Thymus (tissue), 11 donors: ENCODE measurements at regions not wholly inside any gene's neighbourhood (a gene's known extent, or its start where the extent isn't known, plus 50 kb on each side); places are given as distances from the start of the nearest gene placed in this dataset.

Source experiments
- DNase-seq, 9 donors: peaks; one replicate each; pipeline ENCODE4 v3.0.0-alpha.2; 2013; ENCODE audit warnings: low spot score in 9 of 9, low read depth in 6 of 9, missing footprints in 1 of 9
- H3K27ac ChIP-seq, 2 donors: one replicate each; pipeline ENCODE4 v1.5.1; 2013; ENCODE audit warnings: control low read depth in 1 of 2, low read depth in 1 of 2, low read length in 1 of 2, mild to moderate bottlenecking in 1 of 2, moderate library complexity in 1 of 2
- H3K27me3 ChIP-seq, 2 donors: one replicate each; pipeline ENCODE4 v1.5.1; 2013; ENCODE audit warnings: low read length in 1 of 2; ENCODE audit not compliant: control insufficient read depth in 2 of 2, insufficient read depth in 1 of 2
- H3K36me3 ChIP-seq, 2 donors: one replicate each; pipeline ENCODE4 v1.5.1; 2013; ENCODE audit warnings: low read length in 1 of 2, mild to moderate bottlenecking in 1 of 2, moderate library complexity in 1 of 2; ENCODE audit not compliant: control insufficient read depth in 2 of 2, insufficient read depth in 2 of 2
- H3K4me1 ChIP-seq, 2 donors: one replicate each; pipeline ENCODE4 v1.5.1; 2013; ENCODE audit warnings: low read length in 2 of 2; ENCODE audit not compliant: control insufficient read depth in 2 of 2, insufficient read depth in 2 of 2
- H3K4me3 ChIP-seq, 2 donors: one replicate each; pipeline ENCODE4 v1.5.1; 2013; ENCODE audit warnings: low read length in 2 of 2, control low read depth in 1 of 2, mild to moderate bottlenecking in 1 of 2
- H3K9me3 ChIP-seq, 2 donors: one replicate each; pipeline ENCODE4 v1.5.1; 2013; ENCODE audit warnings: low read length in 1 of 2, mild to moderate bottlenecking in 1 of 2; ENCODE audit not compliant: control insufficient read depth in 2 of 2, insufficient read depth in 1 of 2
- WGBS: extraction: QIAGEN DNeasy Blood & Tissue Kit; methylation state at CpG from one replicate; pipeline ENCODE4 v1.1.7; 2013; 5-methylcytosine and 5-hydroxymethylcytosine counted together
- donor health status: healthy.

- Histone ChIP-seq H3K27me3 (no peaks in the 10 kb centered on the region), H3K27ac (no peak overlapping the region), H3K9me3 (peaks cover 0 to 3% of the 10 kb centered on the region in 2 donors), H3K36me3 (no peaks in the 10 kb centered on the region), H3K4me1 (no peaks in the 10 kb centered on the region), H3K4me3 (no peak overlapping the region)
- no peak for DNase-seq
- WGBS: 98% methylated on average over 4 of the region's 4 CpGs
Observed at GRCh38 chr1:223014142-223014873, 128.7 kb downstream of the TLR5 start.

DNA sequence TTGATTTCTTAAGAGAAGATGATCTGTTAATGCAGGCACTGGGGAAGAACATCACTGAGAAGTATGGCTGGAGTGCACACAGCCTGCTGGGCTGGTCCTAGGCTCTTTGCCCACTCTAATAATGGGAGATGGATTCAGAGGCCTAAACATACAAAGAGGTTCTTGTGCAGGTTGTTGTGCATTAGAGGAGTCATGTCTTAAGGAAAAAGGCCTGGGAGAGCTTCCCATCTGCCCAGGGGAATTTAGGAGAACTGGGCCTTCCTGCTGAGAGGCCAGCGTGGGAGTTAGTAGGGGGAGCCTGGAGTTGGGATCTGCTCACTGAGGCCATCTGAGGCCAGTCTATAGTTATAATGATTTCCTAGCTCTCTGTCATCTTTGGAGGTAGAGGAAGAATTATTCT lies 126.7 kb downstream of the TLR5 start:
- no peak for DNase-seq
- H3K27ac ChIP-seq: no peak overlapping the region
- 98% methylated on average over 1 of the region's 1 CpG for WGBS
- no peak overlapping the region for H3K4me3 ChIP-seq
- H3K27me3 ChIP-seq: no peaks in the 10 kb centered on the region
- no peaks in the 10 kb centered on the region for H3K36me3 ChIP-seq
- no peaks in the 10 kb centered on the region for H3K4me1 ChIP-seq
- H3K9me3 ChIP-seq: peaks cover 0 to 3% of the 10 kb centered on the region in 2 donors

DNA sequence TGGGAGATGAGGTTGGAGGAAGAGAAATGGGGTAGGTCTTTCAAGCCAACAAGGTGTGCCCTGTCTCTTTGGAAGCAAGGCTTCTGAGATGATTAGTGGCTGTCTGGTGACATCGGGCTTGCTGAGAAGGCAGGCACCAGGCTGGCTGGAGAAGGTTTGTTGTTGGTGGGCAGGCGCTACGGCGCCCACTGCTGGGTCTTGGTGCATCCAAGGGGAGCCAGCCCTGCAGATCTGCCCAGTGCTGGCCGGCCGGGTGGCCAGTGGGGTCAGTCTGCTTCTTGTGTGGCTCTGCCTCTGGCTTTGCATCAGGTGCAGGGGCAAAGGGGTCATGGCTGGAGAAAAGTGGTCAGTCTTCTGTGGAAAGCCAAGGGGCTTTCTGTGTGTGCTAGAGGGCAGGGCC lies 126.2 kb downstream of the TLR5 start:
- WGBS: 89% methylated on average over 6 of the region's 6 CpGs
- H3K27ac ChIP-seq: no peak overlapping the region
- no peak overlapping the region for H3K4me3 ChIP-seq

DNA sequence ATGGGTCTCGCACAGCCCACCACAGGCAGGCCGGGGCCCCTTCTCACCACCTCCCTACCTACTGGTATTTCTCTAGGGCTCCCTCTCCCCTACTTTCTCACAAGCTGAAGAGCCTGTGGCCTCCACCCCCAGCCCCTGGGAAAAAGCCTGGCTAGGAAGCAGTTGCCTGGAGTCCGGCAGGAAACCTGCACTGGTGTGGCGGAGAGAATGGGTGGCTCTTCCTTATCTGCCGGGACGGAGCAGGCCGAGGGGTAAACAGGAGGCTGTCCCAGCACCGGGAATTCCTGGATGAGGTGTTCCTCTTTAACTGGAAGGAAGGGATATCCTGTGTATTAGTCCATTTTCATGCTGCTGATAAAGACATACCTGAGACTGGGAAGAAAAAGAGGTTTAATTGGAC lies 125.8 kb downstream of the TLR5 start:
- no peak overlapping the region for H3K27ac ChIP-seq
- H3K4me3 ChIP-seq: no peak overlapping the region
- H3K36me3 ChIP-seq: no peaks in the 10 kb centered on the region
- H3K4me1 ChIP-seq: no peaks in the 10 kb centered on the region
- no peaks in the 10 kb centered on the region for H3K27me3 ChIP-seq
- peaks cover 0 to 3% of the 10 kb centered on the region in 2 donors for H3K9me3 ChIP-seq
- 99% methylated on average over 8 of the region's 8 CpGs for WGBS
- DNase-seq: no peak

More for the DNA sequence above, 126.2 kb downstream of the TLR5 start:
- no peaks in the 10 kb centered on the region for H3K27me3 ChIP-seq
- DNase-seq: no peak
- peaks cover 0 to 3% of the 10 kb centered on the region in 2 donors for H3K9me3 ChIP-seq
- no peaks in the 10 kb centered on the region for H3K4me1 ChIP-seq
- no peaks in the 10 kb centered on the region for H3K36me3 ChIP-seq

- no peak for DNase-seq
- Histone ChIP-seq H3K4me1 (no peaks in the 10 kb centered on the region), H3K27me3 (no peaks in the 10 kb centered on the region), H3K36me3 (no peaks in the 10 kb centered on the region), H3K4me3 (no peak overlapping the region), H3K27ac (no peak overlapping the region), H3K9me3 (peaks cover 0 to 3% of the 10 kb centered on the region in 2 donors)
- WGBS: 98% methylated on average over 7 of the region's 7 CpGs
Observed at GRCh38 chr1:223018534-223018933, 124.5 kb downstream of the TLR5 start.

DNA sequence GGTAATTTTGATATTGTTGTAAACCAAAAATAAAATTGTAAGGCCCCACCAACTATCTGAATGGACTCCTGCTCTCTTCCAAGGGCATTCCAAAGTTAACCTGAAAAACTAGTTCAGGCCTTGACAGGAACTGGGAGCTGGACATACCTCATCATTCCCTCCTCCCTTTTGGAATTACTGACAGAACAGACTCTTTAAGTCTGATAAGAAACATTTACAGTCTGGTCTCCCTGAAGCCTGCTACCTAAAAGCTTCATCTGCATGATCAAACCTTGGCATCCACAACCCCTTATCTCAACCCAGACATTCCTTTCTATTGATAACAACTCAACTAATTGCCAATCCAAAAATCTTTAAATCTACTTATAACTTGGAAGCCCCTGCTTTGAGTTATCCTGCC lies 123.8 kb downstream of the TLR5 start:
- H3K9me3 ChIP-seq: peaks cover 0 to 3% of the 10 kb centered on the region in 2 donors
- no peak overlapping the region for H3K27ac ChIP-seq
- H3K27me3 ChIP-seq: no peaks in the 10 kb centered on the region
- H3K4me1 ChIP-seq: no peaks in the 10 kb centered on the region
- H3K36me3 ChIP-seq: no peaks in the 10 kb centered on the region
- DNase-seq: no peak
- no peak overlapping the region for H3K4me3 ChIP-seq

GRCh38 chr1:223020770-223021169 lies 122.3 kb downstream of the TLR5 start:
- Histone ChIP-seq H3K9me3 (peaks cover 0 to 3% of the 10 kb centered on the region in 2 donors), H3K4me1 (no peaks in the 10 kb centered on the region), H3K4me3 (no peak overlapping the region), H3K27ac (no peak overlapping the region), H3K36me3 (no peaks in the 10 kb centered on the region), H3K27me3 (no peaks in the 10 kb centered on the region)
- no peak for DNase-seq
- 98% methylated on average over 4 of the region's 4 CpGs for WGBS

DNA sequence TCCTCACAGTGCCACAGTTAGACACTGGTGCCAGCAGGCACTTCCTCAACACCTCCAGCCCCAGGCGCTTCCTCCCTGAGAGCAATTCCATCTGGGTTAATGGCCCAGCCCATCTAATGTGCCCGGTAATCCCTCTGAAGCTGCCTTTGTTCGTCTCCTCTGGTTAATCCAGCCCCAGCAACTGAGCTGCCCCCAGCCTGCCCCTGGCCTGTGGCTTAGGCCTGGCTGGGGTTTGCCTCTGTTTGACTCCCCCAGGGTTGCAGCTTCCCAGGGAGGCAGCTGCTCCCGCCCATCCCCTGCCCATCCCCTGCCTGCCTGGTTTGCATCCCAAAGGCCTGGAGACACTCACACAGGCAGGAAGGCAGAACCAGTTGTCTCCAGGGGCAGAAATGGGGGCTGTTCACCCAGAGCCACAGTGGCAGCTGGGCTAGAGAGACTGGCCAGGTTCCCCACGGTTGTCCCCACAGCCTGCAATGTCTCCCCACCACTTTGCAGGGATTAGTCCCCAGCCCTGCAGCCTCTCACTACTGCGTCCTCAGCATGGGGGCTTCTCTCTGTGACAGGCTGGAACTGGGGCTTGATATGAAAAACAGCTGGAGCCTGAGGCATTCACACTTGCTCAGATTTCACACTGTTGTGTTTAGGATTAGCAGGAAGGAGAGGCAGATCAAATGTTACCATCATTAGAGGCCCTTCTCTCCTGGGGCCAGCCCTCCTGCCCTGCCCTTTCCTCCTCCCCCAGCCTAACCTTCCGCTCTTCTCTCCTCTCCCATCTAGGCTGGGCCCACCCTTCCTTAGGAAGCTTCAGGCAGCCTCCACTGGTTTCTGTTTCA lies 120.2 kb downstream of the TLR5 start:
- no peak for DNase-seq
- WGBS: 85% methylated on average over 7 of the region's 7 CpGs
- no peaks in the 10 kb centered on the region for H3K36me3 ChIP-seq
- H3K4me1 ChIP-seq: no peaks in the 10 kb centered on the region
- H3K4me3 ChIP-seq: no peak overlapping the region
- no peaks in the 10 kb centered on the region for H3K27me3 ChIP-seq
- H3K27ac ChIP-seq: no peak overlapping the region
- H3K9me3 ChIP-seq: no peaks in the 10 kb centered on the region

GRCh38 chr1:223023863-223024262 lies 119.2 kb downstream of the TLR5 start:
- Histone ChIP-seq H3K4me3 (no peak overlapping the region), H3K4me1 (no peaks in the 10 kb centered on the region), H3K27me3 (no peaks in the 10 kb centered on the region), H3K27ac (no peak overlapping the region), H3K36me3 (no peaks in the 10 kb centered on the region), H3K9me3 (no peaks in the 10 kb centered on the region)
- 97% methylated on average over 7 of the region's 7 CpGs for WGBS
- DNase-seq: no peak
